Activated CD4-positive, CD25-positive, alpha-beta regulatory T cell treated with anti-CD3 and anti-CD28 coated beads, Interleukin-2, amount 50 U/mL, for 16 hours (primary cell): ENCODE measurements at regions not wholly inside any gene's neighbourhood (a gene's known extent, or its start where the extent isn't known, plus 50 kb on each side); places are given as distances from the start of the nearest gene placed in this dataset.
A peak's percentile ranks its signal among the peaks of the same experiment; 100 is the strongest.
"Not testable (repeated sequence)": the region's sequence is repeated elsewhere in the genome, so short reads cannot be mapped to it uniquely, and the experiment has no call there.

Source experiments
- DNase-seq: peaks from one replicate; pipeline ENCODE4 v3.0.0-alpha.2; 2020; ENCODE audit warnings: low read depth, low spot score

DNA sequence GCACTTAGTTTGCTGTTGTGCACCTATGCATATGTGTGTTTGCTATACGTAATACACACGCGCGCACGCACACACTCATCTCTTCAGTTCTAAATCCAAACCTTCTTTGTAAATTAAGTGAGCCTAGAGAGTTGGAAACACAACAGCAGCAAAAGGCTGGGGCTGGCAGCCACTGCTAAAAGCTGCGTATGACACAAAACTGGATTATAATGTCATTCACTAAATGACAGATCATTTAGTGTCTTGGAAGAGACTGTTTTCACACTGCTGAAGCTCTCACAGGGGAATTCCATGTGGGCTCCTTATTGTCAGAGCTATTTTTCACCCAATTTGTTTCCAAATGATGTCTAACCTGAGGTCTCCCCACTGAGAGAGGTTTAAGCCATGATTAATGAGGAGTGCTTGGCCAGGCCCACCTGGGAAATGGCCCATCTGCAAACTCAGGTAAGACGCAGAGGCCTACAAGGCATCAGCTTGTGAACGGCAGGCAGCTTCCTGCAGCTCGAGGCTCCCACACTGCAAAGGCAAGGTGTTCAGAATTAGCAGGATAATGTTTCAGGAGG, 94.2 kb downstream of the OLIG3 start:
- DNase-seq: no peak

DNA sequence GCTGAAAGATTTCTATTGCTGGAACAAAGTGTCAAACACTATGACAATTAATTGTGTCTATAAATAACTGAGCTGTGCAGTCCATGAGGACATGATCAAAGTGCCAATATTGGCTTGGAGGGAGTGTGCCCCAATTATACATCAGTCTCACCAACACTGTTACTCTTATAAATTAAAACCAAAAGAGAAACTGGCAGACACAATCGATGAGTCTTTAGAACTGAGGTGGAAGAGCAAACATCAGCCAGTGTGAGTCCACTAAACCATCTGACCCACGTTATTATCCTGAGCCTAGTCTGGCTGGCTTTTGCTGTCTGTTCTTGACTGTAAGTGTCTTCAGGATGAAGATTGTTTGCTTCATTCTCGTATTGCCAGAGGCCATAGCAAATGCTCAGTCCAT, 98.9 kb downstream of the OLIG3 start:
- no peak for DNase-seq

GRCh38 chr6:137391061-137391814, 103.0 kb downstream of the OLIG3 start:
- DNase-seq: no peak

- no peak for DNase-seq
These were observed 103.9 kb downstream of the OLIG3 start for GRCh38 chr6:137390334-137390733.

- DNase-seq: peak; percentile 33
These were observed 105.0 kb downstream of the OLIG3 start for GRCh38 chr6:137389150-137389704.

DNA sequence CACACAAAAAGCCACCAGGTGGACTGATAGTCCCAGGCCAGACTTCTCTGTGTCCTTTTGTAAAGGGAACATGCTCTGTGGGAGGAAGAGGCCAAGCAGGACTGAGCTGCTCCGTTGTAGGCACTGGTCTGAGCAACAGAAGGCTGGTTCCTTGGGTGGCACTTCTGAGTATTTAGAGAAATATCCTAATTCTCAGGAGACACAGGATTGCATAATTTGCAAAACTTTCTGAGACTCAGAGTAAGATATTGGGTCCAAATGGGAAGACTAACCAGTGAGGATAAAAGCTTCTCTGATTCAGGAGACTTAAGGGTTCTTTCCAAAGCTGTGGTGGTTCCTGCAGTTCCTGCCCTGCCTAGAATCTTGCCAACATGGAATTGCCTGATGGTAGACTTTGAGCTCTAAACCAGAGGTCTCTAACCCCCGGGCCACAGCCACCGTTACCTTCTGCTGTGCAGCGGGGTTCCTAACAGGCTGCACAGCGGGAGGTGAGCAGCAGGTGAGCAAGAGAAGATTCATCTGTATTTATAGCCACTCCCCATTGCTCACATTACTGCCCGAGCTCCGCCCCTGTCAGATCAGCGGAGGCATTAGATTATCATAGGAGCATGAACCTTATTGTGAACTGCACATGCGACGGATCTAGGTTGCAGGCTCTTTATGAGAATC, 107.0 kb downstream of the OLIG3 start:
- DNase-seq: no peak

GRCh38 chr6:137383287-137383686, 110.9 kb downstream of the OLIG3 start:
- not testable (repeated sequence) for DNase-seq

- no peak for DNase-seq
These were observed 116.2 kb downstream of the OLIG3 start for GRCh38 chr6:137378090-137378369.

GRCh38 chr6:137373296-137373695, 120.9 kb downstream of the OLIG3 start:
- no peak for DNase-seq

- DNase-seq: no peak
These were observed 121.7 kb downstream of the OLIG3 start for GRCh38 chr6:137372532-137372931.

- no peak for DNase-seq
These were observed 122.6 kb downstream of the OLIG3 start for GRCh38 chr6:137371634-137372016.

- no peak for DNase-seq
These were observed 123.1 kb downstream of the OLIG3 start for GRCh38 chr6:137370871-137371633.

DNA sequence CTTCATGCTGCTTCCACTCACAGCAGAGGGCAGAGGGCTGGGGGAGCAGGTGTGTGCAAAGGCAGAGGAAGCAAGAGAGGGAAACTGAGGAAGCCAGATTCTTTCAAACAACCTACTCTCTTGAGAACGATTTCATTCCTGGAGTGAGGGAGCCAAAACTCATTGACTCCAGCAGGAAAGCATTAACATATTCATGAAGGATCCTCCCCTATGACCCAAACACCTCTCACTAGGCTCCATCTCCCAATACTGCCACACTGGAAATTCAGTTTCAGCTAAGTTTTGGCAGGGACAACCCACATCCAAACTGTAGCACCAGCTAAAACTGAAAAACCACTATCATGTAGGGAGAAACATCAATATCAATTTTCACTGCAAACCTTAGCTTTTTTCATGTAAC, 125.1 kb downstream of the OLIG3 start:
- no peak for DNase-seq

DNA sequence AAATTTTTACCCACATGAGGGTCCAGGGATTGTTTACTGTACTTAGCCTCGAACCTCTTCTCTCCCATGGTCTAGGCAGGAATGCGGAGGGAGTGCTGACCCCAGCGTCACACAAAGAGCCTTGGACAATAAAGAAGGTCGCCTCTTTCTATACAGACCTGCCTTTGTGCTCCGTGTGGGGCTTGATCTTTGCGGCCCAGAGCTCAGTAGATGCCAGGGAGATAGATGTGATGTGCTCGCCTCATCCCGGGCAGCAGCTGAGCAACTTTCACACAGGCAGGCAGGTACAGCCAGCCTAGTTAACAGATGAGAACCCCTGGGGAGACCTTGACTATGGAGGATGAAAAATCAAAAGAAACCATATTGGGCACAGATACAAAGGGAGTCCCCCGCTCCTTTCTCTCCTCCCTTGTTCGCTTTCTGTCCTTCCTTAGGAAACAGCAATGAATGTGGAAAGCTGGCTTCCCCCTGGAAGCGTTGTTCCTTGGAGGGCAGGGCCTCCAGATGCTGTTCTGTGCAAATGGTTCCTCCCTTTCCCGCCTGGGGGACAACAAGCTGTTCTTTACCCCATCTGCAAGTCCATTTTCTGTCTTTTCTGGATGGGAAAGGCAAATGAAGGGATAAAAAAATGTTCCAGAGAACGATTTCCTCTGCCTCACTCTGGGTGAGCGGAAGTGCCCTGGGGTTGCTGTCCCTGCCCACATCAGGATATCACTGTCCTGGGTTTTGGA, 128.3 kb downstream of the OLIG3 start:
- no peak for DNase-seq

DNA sequence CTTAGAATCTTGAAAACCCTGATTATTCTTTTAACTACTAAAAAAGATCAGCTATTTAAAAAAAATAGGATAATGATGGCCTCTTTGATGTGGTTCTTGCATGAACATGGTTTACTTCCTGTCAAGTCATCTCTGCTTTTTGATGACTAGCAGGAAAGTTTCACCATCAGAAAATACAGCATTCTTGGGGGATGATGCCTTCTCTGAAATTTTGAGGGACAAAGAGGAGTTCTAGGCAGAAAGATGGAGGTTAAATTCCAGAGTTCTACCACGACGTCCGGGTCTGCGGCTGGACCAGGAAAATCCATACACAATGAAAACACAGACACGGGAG, 130.4 kb downstream of the OLIG3 start:
- no peak for DNase-seq

DNA sequence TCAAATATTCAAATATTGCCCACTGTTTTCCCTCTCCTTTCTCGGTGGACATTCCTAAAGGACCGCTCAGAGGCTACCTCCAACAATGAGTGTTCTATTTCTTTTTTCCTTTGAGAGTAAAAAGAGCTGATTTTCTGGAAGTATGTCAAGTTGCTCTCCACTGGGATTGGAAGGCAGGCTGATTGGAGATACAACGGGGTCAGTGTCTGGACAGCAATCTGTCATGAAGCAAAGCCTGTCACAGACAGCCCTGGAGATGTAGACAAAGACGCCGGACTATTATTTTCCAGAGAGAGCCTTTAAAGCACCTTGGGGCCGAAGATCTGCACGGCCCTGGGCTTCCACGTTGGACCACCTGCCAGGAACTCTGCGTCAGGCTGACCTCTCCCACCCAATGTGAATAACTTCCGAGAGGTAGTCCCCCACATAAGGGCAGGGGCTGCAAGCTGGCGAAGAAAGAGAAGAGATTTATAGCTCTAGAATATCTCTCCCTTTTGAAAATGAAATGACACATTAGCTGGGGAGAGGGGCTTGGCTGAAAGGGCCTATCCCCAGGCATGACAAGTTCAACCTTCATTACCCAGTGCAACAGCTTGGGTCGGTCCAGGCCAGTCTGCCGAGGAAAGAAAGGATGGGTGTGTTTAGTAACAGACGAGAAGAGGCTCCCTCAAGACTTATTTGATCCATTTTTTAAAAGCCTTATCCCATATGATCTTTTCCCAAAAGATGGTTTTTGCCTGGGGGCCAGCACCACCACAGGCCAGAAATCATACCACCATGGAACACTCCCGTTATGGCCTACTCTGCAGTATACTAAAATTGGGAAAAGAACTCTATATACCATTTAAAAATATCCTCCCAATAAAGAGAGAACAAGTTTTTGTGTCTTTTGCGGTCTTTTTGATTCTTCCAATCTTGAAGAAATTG, 131.1 kb downstream of the OLIG3 start:
- DNase-seq: no peak

DNA sequence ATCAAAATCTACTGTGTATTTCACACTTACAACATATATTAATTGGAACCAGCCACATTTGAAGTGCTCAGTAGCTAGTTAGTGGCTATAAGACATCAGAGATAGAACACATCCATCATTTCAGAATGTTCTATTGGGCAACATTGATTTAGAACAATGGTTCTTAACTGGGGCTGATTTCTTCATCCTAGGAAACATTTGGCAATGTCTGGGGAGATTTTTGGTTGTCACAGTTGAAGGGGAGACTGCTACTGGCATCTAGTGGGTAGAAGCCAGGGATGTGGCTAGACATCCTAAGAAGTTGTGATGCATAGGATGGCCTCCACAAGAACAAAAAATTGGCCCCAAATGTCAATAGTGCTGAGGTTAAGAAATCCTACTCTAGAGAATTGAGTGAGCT, 132.5 kb downstream of the OLIG3 start:
- DNase-seq: no peak

DNA sequence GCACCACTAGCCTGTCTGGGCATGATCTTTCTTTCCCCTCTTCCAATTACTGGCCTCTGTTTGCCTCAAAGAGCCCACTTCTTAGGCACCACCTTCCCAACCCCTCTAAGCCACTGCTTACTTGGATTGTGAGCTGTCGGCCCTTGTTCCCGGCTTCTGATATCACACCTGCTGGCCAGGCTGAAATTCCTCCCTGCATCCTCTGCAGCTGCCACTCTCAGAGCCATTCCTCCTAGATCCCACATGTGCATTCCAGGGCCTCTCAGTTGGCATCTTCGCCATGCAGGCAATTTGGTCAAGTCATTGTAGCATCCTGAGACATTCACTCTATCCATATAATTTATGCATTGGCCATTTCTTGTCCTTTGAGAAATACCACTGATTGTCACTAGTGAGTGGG, 135.9 kb downstream of the OLIG3 start:
- DNase-seq: no peak

DNA sequence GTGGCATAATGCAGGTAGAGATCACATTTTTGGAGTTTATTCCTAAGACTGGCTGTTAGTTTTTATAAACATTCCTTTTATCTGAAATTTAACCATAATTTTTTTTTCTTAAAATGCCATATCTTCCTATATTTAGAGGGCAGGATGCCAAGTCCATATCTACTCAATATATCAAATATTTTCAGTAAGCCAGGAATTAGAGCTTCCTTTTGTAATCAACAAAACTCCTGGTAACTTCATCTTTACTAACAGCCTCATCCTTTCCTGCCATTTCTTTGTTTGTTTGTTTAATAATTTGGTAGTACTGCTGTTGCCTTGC, 136.3 kb downstream of the OLIG3 start:
- DNase-seq: no peak

DNA sequence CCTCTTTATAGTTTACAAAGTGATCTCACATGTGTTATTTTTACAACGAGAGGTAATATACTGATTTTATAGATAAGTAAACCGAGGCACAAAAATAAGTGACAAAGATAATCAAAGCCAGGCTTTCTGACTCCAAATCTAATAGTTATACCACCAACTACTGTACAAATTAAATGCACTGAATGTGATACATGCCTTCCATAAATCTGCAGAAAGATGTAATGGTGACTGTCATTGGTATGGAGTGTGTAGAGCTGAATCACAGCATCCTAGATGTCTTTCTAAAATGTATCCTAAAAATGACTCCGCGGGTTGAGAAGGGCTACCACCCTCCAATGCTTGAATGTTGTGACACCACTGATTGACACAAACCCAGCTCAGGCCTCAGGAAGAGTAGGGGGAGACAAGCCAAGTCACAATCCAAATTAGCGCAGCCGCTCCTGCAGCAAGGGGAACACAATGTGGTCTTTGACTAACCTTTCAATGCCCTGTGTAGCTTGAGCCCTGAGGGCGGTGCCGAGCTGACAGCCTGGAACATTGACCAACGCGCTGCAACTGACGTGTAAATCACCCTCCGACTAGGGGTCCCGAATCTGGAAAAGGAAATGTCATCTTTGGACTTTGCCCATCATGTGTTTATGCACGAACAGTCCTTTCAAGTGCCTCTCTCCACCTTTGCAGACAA, 136.8 kb downstream of the OLIG3 start:
- DNase-seq: no peak
